ENCODE measurements at regions not wholly inside any gene's neighbourhood (a gene's known extent, or its start where the extent isn't known, plus 50 kb on each side); places are given as distances from the start of the nearest gene placed in this dataset.

GRCh38 chr16:52650789-52651188, 103.8 kb upstream of the TOX3 start:
- DNase-seq (ENCODE audit: low read depth, low spot score), result no peak

- no peak for DNase-seq (ENCODE audit: low read depth, low spot score)
Observed at GRCh38 chr16:52650318-52650717, 103.4 kb upstream of the TOX3 start.

- no peak for DNase-seq (ENCODE audit: low read depth, low spot score)
Observed at GRCh38 chr16:52649870-52650269, 102.9 kb upstream of the TOX3 start.

GRCh38 chr16:52647588-52647987, 100.6 kb upstream of the TOX3 start:
- no peak for DNase-seq (ENCODE audit: low read depth, low spot score)

GRCh38 chr16:52643006-52643405, 96.1 kb upstream of the TOX3 start:
- no peak for DNase-seq (ENCODE audit: low read depth, low spot score)

GRCh38 chr16:52634528-52634927, 87.6 kb upstream of the TOX3 start:
- DNase-seq (ENCODE audit: low read depth, low spot score), result no peak

- DNase-seq (ENCODE audit: low read depth, low spot score), result no peak
Observed at GRCh38 chr16:52634104-52634503, 87.2 kb upstream of the TOX3 start.

GRCh38 chr16:52633230-52633629, 86.3 kb upstream of the TOX3 start:
- no peak for DNase-seq (ENCODE audit: low read depth, low spot score)

- DNase-seq (ENCODE audit: low read depth, low spot score), result no peak
Observed at GRCh38 chr16:52631711-52632110, 84.8 kb upstream of the TOX3 start.

GRCh38 chr16:52630711-52631110, 83.8 kb upstream of the TOX3 start:
- DNase-seq (ENCODE audit: low read depth, low spot score), result no peak

GRCh38 chr16:52629296-52629695, 82.4 kb upstream of the TOX3 start:
- no peak for DNase-seq (ENCODE audit: low read depth, low spot score)

GRCh38 chr16:52624891-52625290, 77.9 kb upstream of the TOX3 start:
- DNase-seq (ENCODE audit: low read depth, low spot score), result no peak

- no peak for DNase-seq (ENCODE audit: low read depth, low spot score)
Observed at GRCh38 chr16:52621651-52622050, 74.7 kb upstream of the TOX3 start.

- DNase-seq (ENCODE audit: low read depth, low spot score), result no peak
Observed at GRCh38 chr16:52618753-52619497, 72.0 kb upstream of the TOX3 start.

GRCh38 chr16:52617591-52617990, 70.6 kb upstream of the TOX3 start:
- DNase-seq (ENCODE audit: low read depth, low spot score), result no peak

- DNase-seq (ENCODE audit: low read depth, low spot score), result no peak
Observed at GRCh38 chr16:52613508-52613907, 66.6 kb upstream of the TOX3 start.

- DNase-seq (ENCODE audit: low read depth, low spot score), result no peak
Observed at GRCh38 chr16:52611817-52612673, 65.1 kb upstream of the TOX3 start.

- no peak for DNase-seq (ENCODE audit: low read depth, low spot score)
Observed at GRCh38 chr16:52603015-52603414, 56.1 kb upstream of the TOX3 start.

- DNase-seq (ENCODE audit: low read depth, low spot score), result no peak
Observed at GRCh38 chr16:52597772-52598483, 51.0 kb upstream of the TOX3 start.

GRCh38 chr16:52597073-52597771, 50.3 kb upstream of the TOX3 start:
- DNase-seq (ENCODE audit: low read depth, low spot score), result no peak

Measured in smooth muscle cell of the brain vasculature (primary cell).